Right lobe of liver (tissue), 4 donors: ENCODE measurements at regions not wholly inside any gene's neighbourhood (a gene's known extent, or its start where the extent isn't known, plus 50 kb on each side); places are given as distances from the start of the nearest gene placed in this dataset.

Source experiments
- POLR2A ChIP-seq: fragments of 450-650 bp; IDR thresholded peaks from one replicate; pipeline ENCODE4 v1.6.1; 2017; ENCODE audit warnings: antibody characterized with exemption, mild to moderate bottlenecking
- TF ChIP-seq, protein P1 (sequence below), 4 donors: fragments of 200-600 bp in 3 of 4; fragments of 450-650 bp in 1 of 4; IDR thresholded peaks; one replicate each; pipeline versions ENCODE4 v1.5.1 to v1.8.0; 2016 to 2022; ENCODE audit warnings: antibody characterized with exemption in 4 of 4, mild to moderate bottlenecking in 2 of 4
- donor health status: DM: no; HTN: no; CAD: no.
- donor health status: DM: no; HTN: no; CAD: no.
- donor health status: DM: no; HTN: yes; CAD: no.

GRCh38 chr6:6538261-6538660 lies 50.3 kb upstream of the LY86 start:
- TF ChIP-seq, protein P1, sequence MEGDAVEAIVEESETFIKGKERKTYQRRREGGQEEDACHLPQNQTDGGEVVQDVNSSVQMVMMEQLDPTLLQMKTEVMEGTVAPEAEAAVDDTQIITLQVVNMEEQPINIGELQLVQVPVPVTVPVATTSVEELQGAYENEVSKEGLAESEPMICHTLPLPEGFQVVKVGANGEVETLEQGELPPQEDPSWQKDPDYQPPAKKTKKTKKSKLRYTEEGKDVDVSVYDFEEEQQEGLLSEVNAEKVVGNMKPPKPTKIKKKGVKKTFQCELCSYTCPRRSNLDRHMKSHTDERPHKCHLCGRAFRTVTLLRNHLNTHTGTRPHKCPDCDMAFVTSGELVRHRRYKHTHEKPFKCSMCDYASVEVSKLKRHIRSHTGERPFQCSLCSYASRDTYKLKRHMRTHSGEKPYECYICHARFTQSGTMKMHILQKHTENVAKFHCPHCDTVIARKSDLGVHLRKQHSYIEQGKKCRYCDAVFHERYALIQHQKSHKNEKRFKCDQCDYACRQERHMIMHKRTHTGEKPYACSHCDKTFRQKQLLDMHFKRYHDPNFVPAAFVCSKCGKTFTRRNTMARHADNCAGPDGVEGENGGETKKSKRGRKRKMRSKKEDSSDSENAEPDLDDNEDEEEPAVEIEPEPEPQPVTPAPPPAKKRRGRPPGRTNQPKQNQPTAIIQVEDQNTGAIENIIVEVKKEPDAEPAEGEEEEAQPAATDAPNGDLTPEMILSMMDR (IDR thresholded peaks at IDR 0.05) = no peak
- no peak for TF ChIP-seq POLR2A
